Left cardiac atrium (tissue), 4 donors: ENCODE measurements at regions not wholly inside any gene's neighbourhood (a gene's known extent, or its start where the extent isn't known, plus 50 kb on each side); places are given as distances from the start of the nearest gene placed in this dataset.
"Not testable (repeated sequence)": the region's sequence is repeated elsewhere in the genome, so short reads cannot be mapped to it uniquely, and the experiment has no call there.

ENCODE experiments used
- ATAC-seq, 2 donors: fragments of 200-7000 bp; cut with Tn5 transposase; one replicate each; pipeline ENCODE4 v1.9.1; 2020; ENCODE audit warnings: mild to moderate bottlenecking in 2 of 2, moderate library complexity in 2 of 2
- DNase-seq: peaks from one replicate; pipeline ENCODE4 v3.0.0-alpha.2; 2020
- intact Hi-C, 2 donors: fragments of 100-400 bp; cut with DNase I; formaldehyde crosslinking; loops; one replicate each; pipeline versions ENCODE4 v1.14.1 to v1.15.1; 2022 to 2023
- donor health status: DM: no; HTN: yes; CAD: no.
- donor health status: DM: no; HTN: yes; CAD: no; lungs with severe emphysema.
- donor health status: DM: yes; HTN: yes; CAD: no.
- donor health status: Dilated cardiomyopathy.

- ATAC-seq: peak; percentile 65 to 71
- peak; percentile 76 for DNase-seq
- intact Hi-C loops: not testable (repeated sequence)
Measured at GRCh38 chr9:66269783-66270182, 532.8 kb downstream of the FOXD4L4 start.

GRCh38 chr9:66278809-66279208, 541.9 kb downstream of the FOXD4L4 start:
- intact Hi-C loops, DNase-seq, ATAC-seq: not testable (repeated sequence)
